ENCODE measurements at regions not wholly inside any gene's neighbourhood (a gene's known extent, or its start where the extent isn't known, plus 50 kb on each side); places are given as distances from the start of the nearest gene placed in this dataset.

DNA sequence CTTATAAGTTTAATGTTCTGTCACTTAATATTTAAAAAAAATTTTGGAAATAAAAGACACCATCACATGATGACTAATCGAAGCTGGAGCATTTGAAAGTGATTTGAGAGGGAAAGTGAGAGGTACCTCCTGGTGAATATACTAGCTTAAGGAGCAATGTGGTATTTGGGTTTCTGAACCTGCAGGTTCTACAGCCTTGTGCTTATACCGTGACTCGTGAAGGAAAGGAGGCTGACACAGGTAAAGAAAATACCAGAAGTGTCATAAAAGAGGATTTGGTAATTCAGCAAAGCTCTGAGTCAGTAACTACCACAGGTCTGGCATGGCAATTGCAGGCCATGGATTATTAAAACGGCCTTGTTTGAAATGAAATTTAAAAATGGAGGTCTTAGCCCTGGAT, 151.0 kb downstream of the SLC38A4 start:
- 90% methylated on average over 2 of the region's 4 CpGs; no CpG with 5 or more reads in 1 of the 2 experiments for WGBS, 2 experiments (ENCODE audit: extremely low coverage in 2 of 2, insufficient read length in 1 of 2)
- H3K9me3 ChIP-seq (ENCODE audit: control insufficient read depth, insufficient read depth, low read length), result no peaks in the 10 kb centered on the region
- H3K18ac ChIP-seq (ENCODE audit: low read depth, low read length), result peak overlapping the region; percentile 11; the same call in 1 of the 2 replicates
- H3K4ac ChIP-seq (ENCODE audit: low read depth, low read length), result peak overlapping the region; percentile 97; the same call in 1 of the 2 replicates
- no peaks in the 10 kb centered on the region for H3K27me3 ChIP-seq (ENCODE audit: control insufficient read depth, insufficient read depth, low read length)
- no peak overlapping the region for H3K4me3 ChIP-seq (ENCODE audit: insufficient read depth, low read depth, low read length)
- H3K23ac ChIP-seq (ENCODE audit: low read depth, low read length), result 0 out of 2 replicates have a peak overlapping the region, but pooled peaks have one; percentile 86
- H3K36me3 ChIP-seq (ENCODE audit: control insufficient read depth, insufficient read depth, low read length), result no peaks in the 10 kb centered on the region
- H3K9me1 ChIP-seq (ENCODE audit: insufficient read depth, low read length), result peaks cover 5% of the 10 kb centered on the region
- H2BK120ac ChIP-seq (ENCODE audit: low read depth, low read length), result peak overlapping the region; percentile 98
- BruUV-seq (replicated peaks), result no TSS peak
- ChIA-PET POLR2A (ENCODE audit: unreplicated experiment) (interaction anchor here (0.5 to 0.7 kb wide), 2 partner anchors 286 to 299 kb away, joined by 4 read pairs; no protein-coding TSS in a partner anchor), CTCF (interaction anchor here (0.7 to 1.2 kb wide), 3 partner anchors 119 to 340 kb away, joined by 3 to 4 read pairs (median 3); no protein-coding TSS in a partner anchor)
- peak overlapping the region; percentile 49; the same call in 1 of the 2 replicates for H3K14ac ChIP-seq (replicated peaks; ENCODE audit: low read depth, low read length)
- no peak overlapping the region for H3K27ac ChIP-seq (ENCODE audit: insufficient read depth, low read length)
- peak overlapping the region; percentile 67 for H4K91ac ChIP-seq (ENCODE audit: insufficient read depth, low read depth, low read length)
- H2AK5ac ChIP-seq (ENCODE audit: low read depth, low read length), result peak overlapping the region; percentile 79; the same call in 1 of the 2 replicates
- dilution Hi-C loops (cut with HindIII; ENCODE audit: low sequenced_read_pairs, unreplicated experiment) (no loop called here), intact Hi-C loops (cut with micrococcal nuclease) (loop anchor here (10.0 kb wide), 1 partner anchor 550 kb away; no protein-coding TSS in a partner anchor), in situ Hi-C loops (cut with MboI; ENCODE audit: low sequenced_read_pairs) (loop anchor here (5.0 to 25.0 kb wide), 3 partner anchors 263 to 512 kb away; no protein-coding TSS in a partner anchor)
- H2AFZ ChIP-seq (replicated peaks; ENCODE audit: low read length, poor library complexity), result no peak overlapping the region
- H2BK20ac ChIP-seq (ENCODE audit: low read depth, low read length), result peak overlapping the region; percentile 86
- H4K5ac ChIP-seq (ENCODE audit: low read depth, low read length), result no peak overlapping the region; the same call in 1 of the 2 replicates
- H2AK9ac ChIP-seq (replicated peaks; ENCODE audit: low read depth, low read length, poor library complexity), result no peak overlapping the region
- H2BK5ac ChIP-seq (ENCODE audit: low read depth, low read length, poor library complexity, severe bottlenecking), result no peak overlapping the region
- TF ChIP-seq POLR2A (IDR thresholded peaks at IDR 0.05; ENCODE audit: low read depth, low read length), result no peak
- TF ChIP-seq MXI1 (IDR thresholded peaks at IDR 0.05; ENCODE audit: borderline replicate concordance, low read depth, low read length), result no peak
- no peak for TF ChIP-seq MAFK (IDR thresholded peaks at IDR 0.05; ENCODE audit: low read depth, low read length)
- H3K9ac ChIP-seq (ENCODE audit: low read depth, low read length), result no peak overlapping the region; the same call in 1 of the 2 replicates
- peaks cover 0 to 3% of the 10 kb centered on the region in 2 experiments; a peak in 1 of 4 replicates for H3K79me1 ChIP-seq (ENCODE audit: low read depth in 1 of 2, low read length in 2 of 2)
- peak overlapping the region; percentile 66; the same call in 1 of the 3 replicates for H2BK15ac ChIP-seq (ENCODE audit: low read depth, low read length)
- H3K4me1 ChIP-seq (ENCODE audit: control insufficient read depth, insufficient read depth, low read length), result peaks cover 3% of the 10 kb centered on the region
- ATAC-seq (ENCODE audit: low read depth) (no peak), DNase-seq (no peak)
- no peak overlapping the region for H3K4me2 ChIP-seq (ENCODE audit: low read depth, low read length)
- no peaks in the 10 kb centered on the region for H4K20me1 ChIP-seq (ENCODE audit: insufficient read depth, low read length)
- no peak overlapping the region for H3K56ac ChIP-seq (ENCODE audit: extremely low read depth, insufficient read depth, low read length)
- H4K8ac ChIP-seq (ENCODE audit: low read depth in 2 of 2, low read length in 2 of 2), result peak overlapping the region; percentile 57 to 74

Measured in IMR-90 (cell line).